Sigmoid colon (tissue), 4 donors: ENCODE measurements at regions not wholly inside any gene's neighbourhood (a gene's known extent, or its start where the extent isn't known, plus 50 kb on each side); places are given as distances from the start of the nearest gene placed in this dataset.

Experiments used
- CTCF ChIP-seq, 4 experiments: fragments of 450-650 bp in 3 of 4; fragments of 200-600 bp in 1 of 4; IDR thresholded peaks; one replicate each; pipeline ENCODE4 v1.5.1; 2016 to 2019; ENCODE audit warnings: antibody characterized with exemption in 4 of 4, mild to moderate bottlenecking in 3 of 4, moderate library complexity in 2 of 4
- EP300 ChIP-seq, 4 donors: sonication (generic); formaldehyde crosslinking; IDR thresholded peaks; one replicate each; pipeline ENCODE4 v1.6.1; 2017; ENCODE audit warnings: antibody characterized with exemption in 4 of 4
- POLR2A ChIP-seq, 2 donors: fragments of 450-650 bp; IDR thresholded peaks; one replicate each; pipeline ENCODE4 v1.6.1; 2016; ENCODE audit warnings: antibody characterized with exemption in 2 of 2, mild to moderate bottlenecking in 2 of 2, moderate library complexity in 2 of 2
- POLR2AphosphoS5 ChIP-seq, 4 donors: sonication (generic); formaldehyde crosslinking; IDR thresholded peaks; one replicate each; pipeline ENCODE4 v1.6.1; 2017; ENCODE audit warnings: antibody characterized with exemption in 4 of 4

DNA sequence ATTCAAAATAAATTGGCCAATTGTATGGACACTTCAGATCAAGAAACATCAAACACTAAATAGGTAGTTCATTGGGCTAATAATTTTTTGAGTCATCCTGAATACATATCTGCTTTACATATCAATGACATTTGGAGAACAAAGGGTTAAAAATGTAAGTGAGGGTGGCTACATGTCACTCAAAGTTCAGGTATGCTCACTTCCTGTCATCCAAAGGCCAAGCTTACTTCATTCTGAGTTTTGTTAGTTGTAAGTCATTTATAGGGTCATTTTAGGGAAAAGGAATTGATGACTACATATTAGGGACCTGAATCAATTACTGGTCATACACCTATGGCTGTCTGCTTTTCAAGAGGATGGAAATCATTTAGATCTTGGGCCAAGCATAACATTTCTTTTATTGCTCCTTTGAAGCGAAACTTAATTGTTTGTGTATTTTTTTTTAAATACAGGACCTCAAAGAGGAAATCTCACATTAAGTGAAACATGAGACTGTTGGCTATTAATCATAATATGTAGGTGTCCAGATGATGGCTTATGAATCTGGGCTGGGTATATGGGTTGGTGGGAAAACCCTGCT lies 119.2 kb upstream of the LEF1 start:
- no peak for TF ChIP-seq CTCF (IDR thresholded peaks at IDR 0.05)
- no peak for TF ChIP-seq POLR2AphosphoS5 (IDR thresholded peaks at IDR 0.05)
- no peak for TF ChIP-seq POLR2A (IDR thresholded peaks at IDR 0.05)
- no peak for TF ChIP-seq EP300 (IDR thresholded peaks at IDR 0.05)
